H1 (cell line): ENCODE measurements at regions not wholly inside any gene's neighbourhood (a gene's known extent, or its start where the extent isn't known, plus 50 kb on each side); places are given as distances from the start of the nearest gene placed in this dataset.

Experiments
- E2F6 ChIP-seq: IDR thresholded peaks from 2 replicates; pipeline ENCODE4 v1.6.1; 2012; ENCODE audit warnings: inconsistent platforms
- POLR2AphosphoS5 ChIP-seq: IDR thresholded peaks from 2 replicates; pipeline ENCODE4 v1.6.1; 2011; ENCODE audit warnings: low read depth, low read length
- RBBP5 ChIP-seq: IDR thresholded peaks from 2 replicates; pipeline ENCODE4 v1.7.1; 2012; ENCODE audit warnings: low read depth, mild to moderate bottlenecking, inconsistent platforms, low read length, moderate library complexity, borderline replicate concordance
- TAF1 ChIP-seq: IDR thresholded peaks from 2 replicates; pipeline ENCODE4 v1.6.1; 2011; ENCODE audit warnings: mild to moderate bottlenecking, low read depth, low read length

- TF ChIP-seq E2F6 (no peak), TAF1 (no peak), POLR2AphosphoS5 (no peak), RBBP5 (no peak)
These were observed 555.6 kb downstream of the LTN1 start (continued) for GRCh38 chr21:28437061-28437460.
